ENCODE measurements at regions not wholly inside any gene's neighbourhood (a gene's known extent, or its start where the extent isn't known, plus 50 kb on each side); places are given as distances from the start of the nearest gene placed in this dataset.

GRCh38 chr18:55737781-55738468 is 149.9 kb upstream of the TCF4 start:
- no peak for DNase-seq (ENCODE audit: low read depth, low spot score)

GRCh38 chr18:55737266-55737665 is 149.3 kb upstream of the TCF4 start:
- no peak for DNase-seq (ENCODE audit: low read depth, low spot score)

GRCh38 chr18:55735969-55736368 is 148.0 kb upstream of the TCF4 start:
- peak; percentile 22 for DNase-seq (ENCODE audit: low read depth, low spot score)

GRCh38 chr18:55735199-55735855 is 147.3 kb upstream of the TCF4 start:
- no peak for DNase-seq (ENCODE audit: low read depth, low spot score)

GRCh38 chr18:55732227-55733106 is 144.5 kb upstream of the TCF4 start:
- DNase-seq (ENCODE audit: low read depth, low spot score): no peak

GRCh38 chr18:55731594-55732042 is 143.6 kb upstream of the TCF4 start:
- no peak for DNase-seq (ENCODE audit: low read depth, low spot score)

GRCh38 chr18:55721006-55721405 is 133.0 kb upstream of the TCF4 start:
- peak; percentile 25 for DNase-seq (ENCODE audit: low read depth, low spot score)

GRCh38 chr18:55713707-55714106 is 125.7 kb upstream of the TCF4 start:
- no peak for DNase-seq (ENCODE audit: low read depth, low spot score)

- DNase-seq (ENCODE audit: low read depth, low spot score): no peak
These were observed 118.9 kb upstream of the TCF4 start for GRCh38 chr18:55706898-55707297.

- DNase-seq (ENCODE audit: low read depth, low spot score): no peak
These were observed 111.3 kb upstream of the TCF4 start for GRCh38 chr18:55699233-55699765.

GRCh38 chr18:55696811-55697210 is 108.8 kb upstream of the TCF4 start:
- DNase-seq (ENCODE audit: low read depth, low spot score): no peak

GRCh38 chr18:55695091-55695490 is 107.1 kb upstream of the TCF4 start:
- DNase-seq (ENCODE audit: low read depth, low spot score): no peak

- no peak for DNase-seq (ENCODE audit: low read depth, low spot score)
These were observed 106.3 kb upstream of the TCF4 start for GRCh38 chr18:55694291-55694690.

- DNase-seq (ENCODE audit: low read depth, low spot score): no peak
These were observed 100.0 kb upstream of the TCF4 start for GRCh38 chr18:55688030-55688429.

GRCh38 chr18:55687106-55687505 is 99.1 kb upstream of the TCF4 start:
- DNase-seq (ENCODE audit: low read depth, low spot score): no peak

- DNase-seq (ENCODE audit: low read depth, low spot score): no peak
These were observed 97.6 kb upstream of the TCF4 start for GRCh38 chr18:55685638-55686037.

- no peak for DNase-seq (ENCODE audit: low read depth, low spot score)
These were observed 84.8 kb upstream of the TCF4 start for GRCh38 chr18:55672574-55673361.

- peak; percentile 37 for DNase-seq (ENCODE audit: low read depth, low spot score)
These were observed 77.5 kb upstream of the TCF4 start for GRCh38 chr18:55665506-55665905.

GRCh38 chr18:55664758-55665400 is 76.9 kb upstream of the TCF4 start:
- peak; percentile 85 for DNase-seq (ENCODE audit: low read depth, low spot score)

- no peak for DNase-seq (ENCODE audit: low read depth, low spot score)
These were observed 75.9 kb upstream of the TCF4 start for GRCh38 chr18:55663891-55664290.

GRCh38 chr18:55658598-55658997 is 70.6 kb upstream of the TCF4 start:
- no peak for DNase-seq (ENCODE audit: low read depth, low spot score)

All from ELF-1 (cell line).